ENCODE measurements at regions not wholly inside any gene's neighbourhood (a gene's known extent, or its start where the extent isn't known, plus 50 kb on each side); places are given as distances from the start of the nearest gene placed in this dataset.
"Not testable (repeated sequence)": the region's sequence is repeated elsewhere in the genome, so short reads cannot be mapped to it uniquely, and the experiment has no call there.

DNA sequence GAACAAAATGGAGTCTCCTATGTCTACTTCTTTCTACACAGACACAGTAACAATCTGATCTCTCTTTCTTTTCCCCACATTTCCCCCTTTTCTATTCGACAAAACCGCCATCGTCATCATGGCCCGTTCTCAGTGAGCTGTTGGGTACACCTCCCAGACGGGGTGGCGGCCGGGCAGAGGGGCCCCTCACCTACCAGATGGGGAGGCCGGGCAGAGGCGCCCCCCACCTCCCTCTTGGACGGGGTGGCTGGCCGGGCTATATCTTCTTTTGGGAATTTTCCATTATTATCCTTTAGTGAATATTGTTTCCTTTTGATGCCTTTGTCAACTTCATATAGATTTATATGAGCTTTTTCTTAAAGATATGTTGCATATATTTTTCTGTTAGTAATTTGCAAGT, 53.4 kb upstream of the PMCH start:
- H3K27ac ChIP-seq (ENCODE audit: insufficient read depth in 1 of 2, low read depth in 1 of 2, low read length in 2 of 2, poor library complexity in 1 of 2, severe bottlenecking in 2 of 2); H3K4me3 ChIP-seq (ENCODE audit: control insufficient read depth in 1 of 7, extremely low read depth in 1 of 7, insufficient read depth in 4 of 7, low read depth in 2 of 7, low read length in 6 of 7); CTCF ChIA-PET; H3K27me3 ChIP-seq (replicated peaks in 2 of 5; ENCODE audit: control insufficient read depth in 4 of 5, insufficient read depth in 5 of 5, low read length in 4 of 5); DNase-seq; H3K36me3 ChIP-seq (ENCODE audit: control insufficient read depth in 4 of 4, insufficient read depth in 4 of 4, low read length in 3 of 4); H3K4me1 ChIP-seq (ENCODE audit: control extremely low read depth in 1 of 4, control insufficient read depth in 4 of 4, insufficient read depth in 4 of 4, low read length in 3 of 4); H3K9me3 ChIP-seq (ENCODE audit: control extremely low read depth in 1 of 5, control insufficient read depth in 4 of 5, insufficient read depth in 2 of 5, low read depth in 1 of 5, low read length in 4 of 5); POLR2A ChIA-PET: not testable (repeated sequence)
- no CpG with 5 or more reads among the region's 11 CpGs for WGBS (ENCODE audit: insufficient coverage)

DNA sequence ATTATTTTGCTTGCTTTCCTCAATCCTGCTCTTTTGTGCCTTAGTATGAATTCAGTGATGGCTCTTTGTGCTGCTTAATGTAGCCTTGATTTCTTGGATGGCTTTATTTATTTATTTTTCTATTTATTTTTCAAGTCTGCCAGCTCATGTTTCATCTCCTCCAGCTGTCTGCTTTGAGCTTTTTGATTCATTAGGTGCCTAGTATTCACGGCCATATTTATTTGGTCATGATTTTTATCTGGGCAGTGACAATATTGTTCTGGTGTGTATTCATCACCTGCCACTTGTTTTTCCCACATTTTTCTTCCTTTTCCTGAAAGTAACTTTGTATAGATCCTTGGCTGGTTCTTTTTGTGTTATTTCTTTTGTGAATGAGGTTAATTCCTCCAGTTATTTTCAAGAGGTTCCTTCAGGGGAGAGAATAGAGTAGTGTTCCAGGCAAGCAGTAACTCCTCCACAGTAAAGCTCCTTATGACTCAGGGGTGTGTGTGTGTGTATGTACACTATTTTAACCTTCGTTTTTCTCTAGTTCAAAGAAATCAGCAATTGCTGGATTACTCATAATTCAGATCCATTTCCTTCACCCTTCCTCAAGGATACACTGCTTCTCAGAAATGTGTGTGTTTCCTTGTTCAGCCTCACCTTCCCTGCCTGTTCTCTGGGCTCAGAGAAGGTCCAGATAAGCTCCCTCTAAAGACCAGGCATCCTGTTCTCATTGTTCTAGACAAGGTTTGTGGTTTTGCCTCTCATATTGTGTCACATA, 51.6 kb upstream of the PMCH start:
- DNase-seq = no peak
- no peak overlapping the region for H3K27ac ChIP-seq (ENCODE audit: insufficient read depth in 1 of 2, low read depth in 1 of 2, low read length in 2 of 2, poor library complexity in 1 of 2, severe bottlenecking in 2 of 2)
- ChIA-PET CTCF (no interaction called here), POLR2A (interaction anchor here (0.7 kb wide), 2 partner anchors 12 to 34 kb away, joined by 5 to 7 read pairs; no protein-coding TSS in a partner anchor)
- peaks cover 0 to 4% (median 0%) of the 10 kb centered on the region in 5 experiments for H3K9me3 ChIP-seq (ENCODE audit: control extremely low read depth in 1 of 5, control insufficient read depth in 4 of 5, insufficient read depth in 2 of 5, low read depth in 1 of 5, low read length in 4 of 5)
- H3K4me3 ChIP-seq (ENCODE audit: control insufficient read depth in 1 of 7, extremely low read depth in 1 of 7, insufficient read depth in 4 of 7, low read depth in 2 of 7, low read length in 6 of 7) = no peak overlapping the region
- no peaks in the 10 kb centered on the region for H3K4me1 ChIP-seq (ENCODE audit: control extremely low read depth in 1 of 4, control insufficient read depth in 4 of 4, insufficient read depth in 4 of 4, low read length in 3 of 4)
- peaks cover 0 to 2% (median 0%) of the 10 kb centered on the region in 5 experiments for H3K27me3 ChIP-seq (replicated peaks in 2 of 5; ENCODE audit: control insufficient read depth in 4 of 5, insufficient read depth in 5 of 5, low read length in 4 of 5)
- H3K36me3 ChIP-seq (ENCODE audit: control insufficient read depth in 4 of 4, insufficient read depth in 4 of 4, low read length in 3 of 4) = no peaks in the 10 kb centered on the region
- WGBS (ENCODE audit: insufficient coverage) = no CpG with 5 or more reads among the region's 2 CpGs

All from common myeloid progenitor, CD34-positive (primary cell).